ENCODE measurements at regions not wholly inside any gene's neighbourhood (a gene's known extent, or its start where the extent isn't known, plus 50 kb on each side); places are given as distances from the start of the nearest gene placed in this dataset.
A peak's percentile ranks its signal among the peaks of the same experiment; 100 is the strongest.

DNA sequence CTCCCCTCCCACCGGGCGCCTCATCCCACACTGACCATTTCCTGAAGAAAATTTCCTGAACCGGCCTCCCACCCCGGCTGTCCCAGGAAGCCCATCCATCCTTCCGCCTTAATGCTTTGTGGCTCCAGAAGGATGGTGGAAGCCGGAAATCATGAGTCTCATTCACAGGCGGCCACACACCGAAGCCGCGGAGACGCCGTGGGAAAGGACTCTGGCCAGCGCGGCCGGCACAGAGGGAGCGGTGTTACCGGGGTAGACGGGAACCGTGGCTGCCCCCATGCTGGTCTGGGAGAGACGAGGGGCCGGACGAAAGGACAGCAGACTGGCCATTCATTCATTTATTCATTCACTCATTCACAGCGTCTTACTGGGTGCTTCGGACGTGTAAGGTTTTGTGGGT, 326.8 kb downstream of the SEC14L1 start:
- Histone ChIP-seq H2BK5ac (ENCODE audit: low read depth, low read length) (peak overlapping the region; percentile 98; the same call in 1 of the 2 replicates), H3K27me3 (replicated peaks in 1 of 4; ENCODE audit: control insufficient read depth in 3 of 4, extremely low read depth in 1 of 4, insufficient read depth in 3 of 4, low read length in 3 of 4) (no peaks in the 10 kb centered on the region), H2BK120ac (replicated peaks; ENCODE audit: low read depth, low read length) (no peak overlapping the region), H3K9ac (replicated peaks in 1 of 4; ENCODE audit: extremely low read depth in 1 of 4, low read depth in 3 of 4, low read length in 3 of 4) (no peak overlapping the region), H2AK5ac (ENCODE audit: low read depth, low read length) (0 out of 2 replicates have a peak overlapping the region, but pooled peaks have one; percentile 56), H3K18ac (ENCODE audit: extremely low read depth, low read length) (no peak overlapping the region; the same call in 1 of the 2 replicates), H4K5ac (ENCODE audit: insufficient read length, low read depth, low read length) (no peak overlapping the region), H3K14ac (ENCODE audit: insufficient read length) (no peak overlapping the region), H3K56ac (replicated peaks; ENCODE audit: insufficient read length, low read depth, low read length) (no peak overlapping the region), H3K4me2 (ENCODE audit: insufficient read depth in 1 of 2, low read depth in 2 of 2, low read length in 2 of 2) (peak overlapping the region in 1 of 2 experiments; percentile 38; a peak in 1 of 4 replicates), H3K23ac (ENCODE audit: insufficient read length) (no peak overlapping the region), H3K4me1 (replicated peaks in 1 of 4; ENCODE audit: control insufficient read depth in 3 of 4, insufficient read depth in 4 of 4, low read length in 3 of 4) (peaks cover 37 to 50% (median 41%) of the 10 kb centered on the region in 4 experiments), H3K9me3 (ENCODE audit: insufficient read depth in 2 of 2, low read depth in 1 of 2, low read length in 1 of 2) (no peaks in the 10 kb centered on the region), H3K23me2 (ENCODE audit: low read depth, low read length) (peaks cover 13% of the 10 kb centered on the region; the same call in 1 of the 2 replicates), H3K4ac (replicated peaks; ENCODE audit: insufficient read length, low read depth, low read length) (no peak overlapping the region), H3K79me1 (ENCODE audit: low read depth, low read length) (peaks cover 24% of the 10 kb centered on the region), H3K36me3 (ENCODE audit: control insufficient read depth in 2 of 4, insufficient read depth in 4 of 4, low read length in 3 of 4) (peaks cover 0 to 4% (median 0%) of the 10 kb centered on the region in 4 experiments; a peak in 3 of 8 replicates), H2BK15ac (ENCODE audit: low read length) (0 out of 2 replicates have a peak overlapping the region, but pooled peaks have one; percentile 46), H4K20me1 (replicated peaks in 1 of 2; ENCODE audit: control insufficient read depth in 1 of 2, insufficient read depth in 2 of 2, low read length in 2 of 2) (peaks cover 4 to 14% of the 10 kb centered on the region in 2 experiments), H2BK20ac (ENCODE audit: low read length) (peak overlapping the region; percentile 32; the same call in 1 of the 2 replicates), H3K4me3 (ENCODE audit: extremely low read depth in 1 of 4, insufficient read depth in 2 of 4, low read depth in 3 of 4, low read length in 4 of 4) (no peak overlapping the region), H2AFZ (ENCODE audit: low read length) (no peak overlapping the region), H3K79me2 (ENCODE audit: control insufficient read depth in 1 of 2, insufficient read depth in 2 of 2, low read length in 2 of 2) (peaks cover 4 to 67% of the 10 kb centered on the region in 2 experiments; a peak in 3 of 4 replicates), H3K27ac (ENCODE audit: low read depth, low read length) (no peak overlapping the region), H2BK12ac (ENCODE audit: low read depth, low read length) (peak overlapping the region; percentile 50; the same call in 1 of the 2 replicates), H4K8ac (ENCODE audit: extremely low read depth, insufficient read depth, low read length) (peak overlapping the region; percentile 73; the same call in 1 of the 2 replicates), H4K91ac (replicated peaks; ENCODE audit: insufficient read length, low read length) (peak overlapping the region; percentile 69)
- TF ChIP-seq ATF2 (IDR thresholded peaks at IDR 0.05; ENCODE audit: low read length) = no peak
- TF ChIP-seq SP4 (IDR thresholded peaks at IDR 0.05; ENCODE audit: low read length) = no peak
- no peak for TF ChIP-seq TAF7 (optimal IDR thresholded peaks at IDR 0.05; ENCODE audit: borderline replicate concordance, low read depth, low read length)
- no peak for TF ChIP-seq CTBP2 (IDR thresholded peaks at IDR 0.05; ENCODE audit: borderline replicate concordance, insufficient read depth, insufficient read length, low read length)
- no peak for TF ChIP-seq TAF1 (IDR thresholded peaks at IDR 0.05; ENCODE audit: low read depth, low read length)
- no peak for TF ChIP-seq BCL11A (IDR thresholded peaks at IDR 0.05; ENCODE audit: low read depth in 2 of 2, low read length in 2 of 2)
- no peak for TF ChIP-seq TEAD4 (IDR thresholded peaks at IDR 0.05; ENCODE audit: low read depth, low read length)
- WGBS, 2 experiments (ENCODE audit: extremely low coverage in 1 of 2, insufficient coverage in 1 of 2, insufficient read length in 1 of 2, insufficient replicate concordance in 2 of 2, low coverage in 1 of 2, low lambda C conversion rate in 2 of 2, missing lambda C conversion rate in 1 of 2) = 97% methylated on average over 19 of the region's 25 CpGs; no CpG with 5 or more reads in 1 of the 2 experiments
- ChIA-PET POLR2A (ENCODE audit: partially characterized antibody) (interaction anchor here (1.2 to 4.0 kb wide), 2 partner anchors 16 to 29 kb away, joined by 3 to 31 read pairs; no protein-coding TSS in a partner anchor), CTCF (ENCODE audit: partially characterized antibody) (interaction anchor here (1.5 kb wide), 1 partner anchor 9 kb away, joined by 4 read pairs; no protein-coding TSS in a partner anchor)
- FAIRE-seq = no peak
- no peak for DNase-seq (ENCODE audit: low read depth in 1 of 2, low spot score in 2 of 2)
